Sigmoid colon (tissue), 4 donors: ENCODE measurements at regions not wholly inside any gene's neighbourhood (a gene's known extent, or its start where the extent isn't known, plus 50 kb on each side); places are given as distances from the start of the nearest gene placed in this dataset.

Experiments
- EP300 ChIP-seq, 4 donors: sonication (generic); formaldehyde crosslinking; IDR thresholded peaks; one replicate each; pipeline ENCODE4 v1.6.1; 2017; ENCODE audit warnings: antibody characterized with exemption in 4 of 4
- POLR2A ChIP-seq, 2 donors: fragments of 450-650 bp; IDR thresholded peaks; one replicate each; pipeline ENCODE4 v1.6.1; 2016; ENCODE audit warnings: antibody characterized with exemption in 2 of 2, mild to moderate bottlenecking in 2 of 2, moderate library complexity in 2 of 2
- POLR2AphosphoS5 ChIP-seq, 4 donors: sonication (generic); formaldehyde crosslinking; IDR thresholded peaks; one replicate each; pipeline ENCODE4 v1.6.1; 2017; ENCODE audit warnings: antibody characterized with exemption in 4 of 4
- TF ChIP-seq, protein P1 (sequence below), 4 experiments: fragments of 450-650 bp in 3 of 4; fragments of 200-600 bp in 1 of 4; IDR thresholded peaks; one replicate each; pipeline ENCODE4 v1.5.1; 2016 to 2019; ENCODE audit warnings: antibody characterized with exemption in 4 of 4, mild to moderate bottlenecking in 3 of 4, moderate library complexity in 2 of 4

DNA sequence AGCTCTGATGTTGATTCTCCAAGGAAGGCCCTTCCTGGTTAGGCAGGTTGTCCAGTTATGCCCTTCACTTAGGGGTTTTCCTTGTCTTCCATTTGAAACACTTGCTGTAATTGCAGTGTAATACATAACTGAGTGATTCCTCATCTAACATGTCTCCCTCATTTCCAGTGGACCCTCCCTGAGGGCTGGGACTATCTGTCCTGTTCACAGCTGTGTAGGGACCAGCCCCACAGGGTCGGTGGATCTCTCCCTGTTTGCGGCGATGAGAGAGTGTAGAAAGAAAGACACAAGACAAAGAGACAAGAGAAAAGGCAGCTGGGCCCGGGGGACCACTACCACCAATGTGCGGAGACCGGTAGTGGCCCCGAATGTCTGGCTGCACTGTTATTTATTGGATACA is 135.9 kb upstream of the EEPD1 start:
- TF ChIP-seq EP300 (IDR thresholded peaks at IDR 0.05) = no peak
- TF ChIP-seq, protein P1, sequence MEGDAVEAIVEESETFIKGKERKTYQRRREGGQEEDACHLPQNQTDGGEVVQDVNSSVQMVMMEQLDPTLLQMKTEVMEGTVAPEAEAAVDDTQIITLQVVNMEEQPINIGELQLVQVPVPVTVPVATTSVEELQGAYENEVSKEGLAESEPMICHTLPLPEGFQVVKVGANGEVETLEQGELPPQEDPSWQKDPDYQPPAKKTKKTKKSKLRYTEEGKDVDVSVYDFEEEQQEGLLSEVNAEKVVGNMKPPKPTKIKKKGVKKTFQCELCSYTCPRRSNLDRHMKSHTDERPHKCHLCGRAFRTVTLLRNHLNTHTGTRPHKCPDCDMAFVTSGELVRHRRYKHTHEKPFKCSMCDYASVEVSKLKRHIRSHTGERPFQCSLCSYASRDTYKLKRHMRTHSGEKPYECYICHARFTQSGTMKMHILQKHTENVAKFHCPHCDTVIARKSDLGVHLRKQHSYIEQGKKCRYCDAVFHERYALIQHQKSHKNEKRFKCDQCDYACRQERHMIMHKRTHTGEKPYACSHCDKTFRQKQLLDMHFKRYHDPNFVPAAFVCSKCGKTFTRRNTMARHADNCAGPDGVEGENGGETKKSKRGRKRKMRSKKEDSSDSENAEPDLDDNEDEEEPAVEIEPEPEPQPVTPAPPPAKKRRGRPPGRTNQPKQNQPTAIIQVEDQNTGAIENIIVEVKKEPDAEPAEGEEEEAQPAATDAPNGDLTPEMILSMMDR (IDR thresholded peaks at IDR 0.05) = no peak
- TF ChIP-seq POLR2A (IDR thresholded peaks at IDR 0.05) = no peak
- no peak for TF ChIP-seq POLR2AphosphoS5 (IDR thresholded peaks at IDR 0.05)
